Thyroid gland (tissue), 4 donors: ENCODE measurements at regions not wholly inside any gene's neighbourhood (a gene's known extent, or its start where the extent isn't known, plus 50 kb on each side); places are given as distances from the start of the nearest gene placed in this dataset.
A peak's percentile ranks its signal among the peaks of the same experiment; 100 is the strongest.

Experiments used
- DNase-seq, 2 donors: peaks; one replicate each; pipeline ENCODE4 v3.0.0-alpha.2; 2019
- H3K27ac ChIP-seq, 3 donors: fragments of 200-600 bp; sonication (generic); 1 replicate in 2 of 3; 2 replicates in 1 of 3; pipeline ENCODE4 v1.5.1; 2016 to 2019; ENCODE audit warnings: mild to moderate bottlenecking in 1 of 3, moderate library complexity in 1 of 3
- H3K27me3 ChIP-seq: fragments of 200-600 bp; sonication (generic); one replicate; pipeline ENCODE4 v1.5.1; 2019
- H3K36me3 ChIP-seq, 2 donors: fragments of 200-600 bp; sonication (generic); one replicate each; pipeline ENCODE4 v1.5.1; 2016 to 2019
- H3K4me1 ChIP-seq, 2 donors: fragments of 200-600 bp; sonication (generic); one replicate each; pipeline ENCODE4 v1.5.1; 2017 to 2019
- H3K4me3 ChIP-seq, 3 donors: fragments of 200-600 bp; sonication (generic); replicated peaks in 1 of 3; 1 replicate in 2 of 3; 2 replicates in 1 of 3; pipeline ENCODE4 v1.5.1; 2016; ENCODE audit warnings: mild to moderate bottlenecking in 1 of 3
- H3K9me3 ChIP-seq: fragments of 200-600 bp; sonication (generic); one replicate; pipeline ENCODE4 v1.5.1; 2017
- POLR2A ChIP-seq, 2 donors: fragments of 450-650 bp; IDR thresholded peaks; one replicate each; pipeline ENCODE4 v1.6.1; 2017; ENCODE audit warnings: antibody characterized with exemption in 2 of 2, mild to moderate bottlenecking in 2 of 2, moderate library complexity in 1 of 2
- WGBS, 2 donors: methylation state at CpG; one replicate each; pipeline ENCODE4 v1.1.5; 2017; 5-methylcytosine and 5-hydroxymethylcytosine counted together
- intact Hi-C: fragments of 100-400 bp; cut with DNase I; formaldehyde crosslinking; loops from one replicate; pipeline ENCODE4 v1.15.1; 2023
- microRNA-seq: library from miRNA; unstranded; fragments of <30 nt; microRNA quantifications from one replicate; pipeline ENCODE4, GENCODE V29; 2016
- small RNA-seq: library from RNA; depleted of rRNA; stranded (forward); fragments of <200 nt; gene quantifications from one replicate; pipeline ENCODE3, GENCODE V24; 2016
- TF ChIP-seq, protein P1 (sequence below), 6 experiments: fragments of 200-600 bp in 3 of 6; fragments of 450-650 bp in 3 of 6; sonication (generic) in 3 of 6; IDR thresholded peaks; one replicate each; pipeline ENCODE4 v1.5.1; 2016 to 2019; ENCODE audit warnings: antibody characterized with exemption in 6 of 6, mild to moderate bottlenecking in 2 of 6, inconsistent platforms in 1 of 6, moderate library complexity in 1 of 6

DNA sequence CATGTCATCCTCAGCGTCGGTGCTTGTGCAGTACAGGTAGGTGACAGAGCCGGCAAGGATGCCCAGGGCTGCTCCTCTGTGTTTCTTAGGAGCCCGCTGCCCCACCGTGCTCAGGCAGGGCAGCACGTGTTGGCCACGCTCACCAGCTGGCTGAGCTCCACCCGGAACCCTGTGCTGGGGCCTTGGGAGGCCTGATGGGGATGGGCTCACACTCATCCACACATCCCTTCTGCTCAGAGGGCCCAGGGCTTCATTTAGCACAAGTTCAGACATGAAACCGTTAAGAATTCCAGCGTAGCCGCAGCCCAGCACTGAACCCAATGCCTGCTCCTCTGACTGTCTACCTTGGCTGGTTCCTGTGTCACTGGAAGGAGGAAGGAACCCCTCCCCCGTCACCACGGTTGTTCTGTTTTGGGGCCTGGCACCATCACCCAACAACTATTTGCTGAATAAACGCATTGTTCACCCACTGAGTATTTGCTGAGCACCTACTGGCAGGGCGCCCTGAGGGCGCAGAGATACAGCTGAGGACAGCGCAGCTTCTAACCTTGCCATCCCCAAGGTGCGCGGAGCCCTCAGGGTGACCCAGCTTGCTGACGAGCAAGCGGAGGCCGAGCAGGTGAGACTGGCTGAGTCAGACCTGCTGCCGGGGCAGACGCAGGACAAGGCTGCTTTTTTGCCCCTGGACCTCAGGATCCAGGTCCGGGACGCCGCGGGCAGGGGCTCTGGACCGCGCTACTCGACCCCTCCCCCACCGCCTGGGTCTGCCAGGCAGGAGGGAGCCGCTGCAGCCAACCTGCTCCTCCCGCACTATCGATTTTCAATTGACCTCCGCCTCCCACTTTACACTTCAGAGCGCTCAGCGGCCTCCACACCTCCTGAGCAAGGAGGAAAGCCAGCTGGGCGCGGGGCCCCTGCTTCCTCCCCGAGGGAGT is 50.6 kb upstream of the RET start:
- Histone ChIP-seq H3K4me1 (no peaks in the 10 kb centered on the region), H3K27me3 (no peaks in the 10 kb centered on the region), H3K36me3 (no peaks in the 10 kb centered on the region), H3K9me3 (no peaks in the 10 kb centered on the region), H3K4me3 (no peak overlapping the region), H3K27ac (no peak overlapping the region)
- DNase-seq: peak; percentile 35 to 51
- TF ChIP-seq, protein P1, sequence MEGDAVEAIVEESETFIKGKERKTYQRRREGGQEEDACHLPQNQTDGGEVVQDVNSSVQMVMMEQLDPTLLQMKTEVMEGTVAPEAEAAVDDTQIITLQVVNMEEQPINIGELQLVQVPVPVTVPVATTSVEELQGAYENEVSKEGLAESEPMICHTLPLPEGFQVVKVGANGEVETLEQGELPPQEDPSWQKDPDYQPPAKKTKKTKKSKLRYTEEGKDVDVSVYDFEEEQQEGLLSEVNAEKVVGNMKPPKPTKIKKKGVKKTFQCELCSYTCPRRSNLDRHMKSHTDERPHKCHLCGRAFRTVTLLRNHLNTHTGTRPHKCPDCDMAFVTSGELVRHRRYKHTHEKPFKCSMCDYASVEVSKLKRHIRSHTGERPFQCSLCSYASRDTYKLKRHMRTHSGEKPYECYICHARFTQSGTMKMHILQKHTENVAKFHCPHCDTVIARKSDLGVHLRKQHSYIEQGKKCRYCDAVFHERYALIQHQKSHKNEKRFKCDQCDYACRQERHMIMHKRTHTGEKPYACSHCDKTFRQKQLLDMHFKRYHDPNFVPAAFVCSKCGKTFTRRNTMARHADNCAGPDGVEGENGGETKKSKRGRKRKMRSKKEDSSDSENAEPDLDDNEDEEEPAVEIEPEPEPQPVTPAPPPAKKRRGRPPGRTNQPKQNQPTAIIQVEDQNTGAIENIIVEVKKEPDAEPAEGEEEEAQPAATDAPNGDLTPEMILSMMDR (IDR thresholded peaks at IDR 0.05): no peak
- no peak for TF ChIP-seq POLR2A (IDR thresholded peaks at IDR 0.05)
- WGBS, 2 donors: 31 to 34% methylated on average over 26 to 36 of the region's 41 CpGs
- intact Hi-C loops: no loop called here

Small RNA genes in the stretch of these regions (microRNA-seq; reads per million reads assigned to microRNA genes)
- gene MIR5100: 1.5 reads per million

Small RNA genes in the stretch of these regions (small RNA-seq; reads per million reads assigned to genes)
- gene MIR5100: 0.56 reads per million
